GM12878 (cell line): ENCODE measurements at regions not wholly inside any gene's neighbourhood (a gene's known extent, or its start where the extent isn't known, plus 50 kb on each side); places are given as distances from the start of the nearest gene placed in this dataset.

Experiments
- ATAC-seq: fragments of 200-7000 bp; cut with Tn5 transposase; 3 replicates; pipeline ENCODE4 v1.9.1; 2020; ENCODE audit warnings: mild to moderate bottlenecking, moderate library complexity
- BruUV-seq: library from RNA; stranded (reverse); fragments of 400-500 nt; replicated peaks from 2 replicates; lab custom pipeline; 2021; lab: Mats Ljungman, UMichigan
- CTCF ChIA-PET: fragments of 300-600 bp; sonication (Branson Sonifier 250); formaldehyde crosslinking; extraction: SDS; loops from one replicate; lab custom pipeline; 2021; ENCODE audit warnings: inconsistent platforms; lab: Yijun Ruan, JAX
- POLR2A ChIA-PET: fragments of 350-600 bp; formaldehyde crosslinking; extraction: SDS; loops from one replicate; lab custom pipeline; 2021; ENCODE audit warnings: inconsistent platforms; lab: Charles Lee
- RAD21 ChIA-PET: fragments of 300-600 bp; sonication (Branson Sonifier 250); formaldehyde crosslinking; loops from one replicate; lab custom pipeline; 2023; ENCODE audit warnings: antibody characterized with exemption; ENCODE audit not compliant: unreplicated experiment; lab: Charles Lee
- SMC1A ChIA-PET: fragments of 300-600 bp; sonication (Branson Sonifier 250); formaldehyde crosslinking; loops from one replicate; lab custom pipeline; 2023; ENCODE audit not compliant: unreplicated experiment, uncharacterized antibody; lab: Charles Lee
- DNase-seq: peaks from one replicate; pipeline ENCODE4 v3.0.0-alpha.2; 2011; ENCODE audit warnings: low read depth, low spot score
- FAIRE-seq: peaks from 3 replicates; lab custom pipeline; 2011; peaks lifted over from hg19 to GRCh38; lab: Jason Lieb, UNC
- H2AFZ ChIP-seq: 2 replicates; pipeline ENCODE4 v1.6.0; 2011; ENCODE audit warnings: low read depth, low read length, control low read depth; ENCODE audit not compliant: control insufficient read depth
- H3K27ac ChIP-seq: 2 replicates; pipeline ENCODE4 v1.5.1; 2011; ENCODE audit warnings: control low read depth; ENCODE audit not compliant: control insufficient read depth, insufficient read depth
- H3K27me3 ChIP-seq, 2 experiments: replicated peaks in 1 of 2; 2 replicates each; pipeline versions ENCODE4 v1.6.0 to v1.6.1; 2011; ENCODE audit warnings: low read length in 1 of 2; ENCODE audit not compliant: control insufficient read depth in 2 of 2, insufficient read depth in 2 of 2
- H3K36me3 ChIP-seq, 2 experiments: 2 replicates each; pipeline ENCODE4 v1.5.1; 2011; ENCODE audit warnings: low read length in 1 of 2; ENCODE audit not compliant: control insufficient read depth in 2 of 2, insufficient read depth in 2 of 2
- H3K4me1 ChIP-seq: 2 replicates; pipeline ENCODE4 v1.6.1; 2011; ENCODE audit warnings: mild to moderate bottlenecking, low read length, moderate library complexity, mixed read lengths; ENCODE audit not compliant: control insufficient read depth, insufficient read depth
- H3K4me2 ChIP-seq: 2 replicates; pipeline ENCODE4 v1.6.0; 2011; ENCODE audit warnings: control low read depth; ENCODE audit not compliant: control insufficient read depth, insufficient read depth
- H3K4me3 ChIP-seq: fragments of 200-600 bp; sonication (generic); 2 replicates; pipeline ENCODE4 v1.5.1; 2016
- H3K79me2 ChIP-seq: 2 replicates; pipeline ENCODE4 v1.6.0; 2011; ENCODE audit warnings: low read length; ENCODE audit not compliant: control insufficient read depth, insufficient read depth
- H3K9ac ChIP-seq: 2 replicates; pipeline ENCODE4 v1.8.0; 2011; ENCODE audit warnings: low read length, control low read depth, mixed read lengths; ENCODE audit not compliant: control insufficient read depth, insufficient read depth
- H3K9me3 ChIP-seq: replicated peaks from 3 replicates; pipeline ENCODE4 v1.5.1; 2011; ENCODE audit warnings: mild to moderate bottlenecking, low read length; ENCODE audit not compliant: control insufficient read depth, insufficient read depth
- H4K20me1 ChIP-seq: 2 replicates; pipeline ENCODE4 v1.6.0; 2011; ENCODE audit not compliant: control insufficient read depth, insufficient read depth
- IKZF2 ChIP-seq, 2 experiments: fragments of 450-650 bp; IDR thresholded peaks; 2 replicates each; pipeline ENCODE4 v1.6.1; 2017; ENCODE audit warnings: mild to moderate bottlenecking in 2 of 2, moderate library complexity in 2 of 2
- KAT2A ChIP-seq: conservative IDR thresholded peaks from 2 replicates; pipeline ENCODE4 v1.6.1; 2011; ENCODE audit warnings: low read depth, low read length; ENCODE audit not compliant: control insufficient read depth
- POLR2A ChIP-seq: IDR thresholded peaks from 2 replicates; pipeline ENCODE4 v1.6.1; 2011; ENCODE audit warnings: low read depth, mild to moderate bottlenecking, low read length
- SMC3 ChIP-seq: IDR thresholded peaks from 2 replicates; pipeline ENCODE4 v1.6.1; 2011; ENCODE audit warnings: low read length, improper control_type of control experiment, borderline replicate concordance
- in situ Hi-C: fragments of 300-500 bp; cut with MboI; formaldehyde crosslinking; loops from 9 replicates; pipeline ENCODE4 v1.14.3; 2018; ENCODE audit warnings: mixed read lengths
- intact Hi-C: fragments of 100-400 bp; cut with micrococcal nuclease; formaldehyde crosslinking; loops from one replicate; pipeline ENCODE4 v1.14.2; 2022; ENCODE audit not compliant: unreplicated experiment
- TF ChIP-seq, protein P1 (sequence below): fragments of 450-650 bp; formaldehyde crosslinking; IDR thresholded peaks from 2 replicates; pipeline ENCODE4 v1.4.0; 2020; ENCODE audit warnings: mild to moderate bottlenecking, moderate library complexity
- TF ChIP-seq, protein P2 (sequence below): fragments of 450-650 bp; IDR thresholded peaks from 2 replicates; pipeline ENCODE4 v1.6.1; 2017; ENCODE audit warnings: mild to moderate bottlenecking, low read depth, inconsistent platforms; ENCODE audit not compliant: poor library complexity, severe bottlenecking
- TF ChIP-seq, protein P3 (sequence below): fragments of 450-650 bp; formaldehyde crosslinking; IDR thresholded peaks from 2 replicates; pipeline ENCODE4 v1.5.0; 2022; ENCODE audit warnings: mild to moderate bottlenecking, missing genetic modification characterization

DNA sequence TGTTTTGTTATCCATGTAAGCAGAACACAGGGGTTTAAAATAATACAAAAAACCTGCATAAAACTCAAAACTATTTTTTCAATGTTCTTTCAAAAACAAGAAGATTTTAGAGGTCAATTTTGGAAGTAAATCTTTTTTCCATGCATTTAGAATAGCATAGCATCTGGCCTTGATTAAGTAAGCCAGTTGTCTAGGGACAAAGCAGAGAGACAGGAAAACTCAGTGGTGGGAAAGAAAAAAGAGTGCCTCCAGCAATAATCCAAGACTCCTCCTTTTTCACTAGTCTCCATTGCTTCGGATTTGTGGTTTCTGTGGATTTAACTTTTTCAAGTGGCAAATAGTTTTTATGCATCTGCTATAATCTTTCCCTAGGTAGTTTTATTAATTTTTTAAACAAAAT is 88.9 kb downstream of the SUCNR1 start (continued):
- TF ChIP-seq, protein P1, sequence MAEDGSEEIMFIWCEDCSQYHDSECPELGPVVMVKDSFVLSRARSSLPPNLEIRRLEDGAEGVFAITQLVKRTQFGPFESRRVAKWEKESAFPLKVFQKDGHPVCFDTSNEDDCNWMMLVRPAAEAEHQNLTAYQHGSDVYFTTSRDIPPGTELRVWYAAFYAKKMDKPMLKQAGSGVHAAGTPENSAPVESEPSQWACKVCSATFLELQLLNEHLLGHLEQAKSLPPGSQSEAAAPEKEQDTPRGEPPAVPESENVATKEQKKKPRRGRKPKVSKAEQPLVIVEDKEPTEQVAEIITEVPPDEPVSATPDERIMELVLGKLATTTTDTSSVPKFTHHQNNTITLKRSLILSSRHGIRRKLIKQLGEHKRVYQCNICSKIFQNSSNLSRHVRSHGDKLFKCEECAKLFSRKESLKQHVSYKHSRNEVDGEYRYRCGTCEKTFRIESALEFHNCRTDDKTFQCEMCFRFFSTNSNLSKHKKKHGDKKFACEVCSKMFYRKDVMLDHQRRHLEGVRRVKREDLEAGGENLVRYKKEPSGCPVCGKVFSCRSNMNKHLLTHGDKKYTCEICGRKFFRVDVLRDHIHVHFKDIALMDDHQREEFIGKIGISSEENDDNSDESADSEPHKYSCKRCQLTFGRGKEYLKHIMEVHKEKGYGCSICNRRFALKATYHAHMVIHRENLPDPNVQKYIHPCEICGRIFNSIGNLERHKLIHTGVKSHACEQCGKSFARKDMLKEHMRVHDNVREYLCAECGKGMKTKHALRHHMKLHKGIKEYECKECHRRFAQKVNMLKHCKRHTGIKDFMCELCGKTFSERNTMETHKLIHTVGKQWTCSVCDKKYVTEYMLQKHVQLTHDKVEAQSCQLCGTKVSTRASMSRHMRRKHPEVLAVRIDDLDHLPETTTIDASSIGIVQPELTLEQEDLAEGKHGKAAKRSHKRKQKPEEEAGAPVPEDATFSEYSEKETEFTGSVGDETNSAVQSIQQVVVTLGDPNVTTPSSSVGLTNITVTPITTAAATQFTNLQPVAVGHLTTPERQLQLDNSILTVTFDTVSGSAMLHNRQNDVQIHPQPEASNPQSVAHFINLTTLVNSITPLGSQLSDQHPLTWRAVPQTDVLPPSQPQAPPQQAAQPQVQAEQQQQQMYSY, result no peak
- TF ChIP-seq, protein P2, sequence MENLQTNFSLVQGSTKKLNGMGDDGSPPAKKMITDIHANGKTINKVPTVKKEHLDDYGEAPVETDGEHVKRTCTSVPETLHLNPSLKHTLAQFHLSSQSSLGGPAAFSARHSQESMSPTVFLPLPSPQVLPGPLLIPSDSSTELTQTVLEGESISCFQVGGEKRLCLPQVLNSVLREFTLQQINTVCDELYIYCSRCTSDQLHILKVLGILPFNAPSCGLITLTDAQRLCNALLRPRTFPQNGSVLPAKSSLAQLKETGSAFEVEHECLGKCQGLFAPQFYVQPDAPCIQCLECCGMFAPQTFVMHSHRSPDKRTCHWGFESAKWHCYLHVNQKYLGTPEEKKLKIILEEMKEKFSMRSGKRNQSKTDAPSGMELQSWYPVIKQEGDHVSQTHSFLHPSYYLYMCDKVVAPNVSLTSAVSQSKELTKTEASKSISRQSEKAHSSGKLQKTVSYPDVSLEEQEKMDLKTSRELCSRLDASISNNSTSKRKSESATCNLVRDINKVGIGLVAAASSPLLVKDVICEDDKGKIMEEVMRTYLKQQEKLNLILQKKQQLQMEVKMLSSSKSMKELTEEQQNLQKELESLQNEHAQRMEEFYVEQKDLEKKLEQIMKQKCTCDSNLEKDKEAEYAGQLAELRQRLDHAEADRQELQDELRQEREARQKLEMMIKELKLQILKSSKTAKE, result no peak
- TF ChIP-seq SMC3 (no peak), POLR2A (no peak)

DNA sequence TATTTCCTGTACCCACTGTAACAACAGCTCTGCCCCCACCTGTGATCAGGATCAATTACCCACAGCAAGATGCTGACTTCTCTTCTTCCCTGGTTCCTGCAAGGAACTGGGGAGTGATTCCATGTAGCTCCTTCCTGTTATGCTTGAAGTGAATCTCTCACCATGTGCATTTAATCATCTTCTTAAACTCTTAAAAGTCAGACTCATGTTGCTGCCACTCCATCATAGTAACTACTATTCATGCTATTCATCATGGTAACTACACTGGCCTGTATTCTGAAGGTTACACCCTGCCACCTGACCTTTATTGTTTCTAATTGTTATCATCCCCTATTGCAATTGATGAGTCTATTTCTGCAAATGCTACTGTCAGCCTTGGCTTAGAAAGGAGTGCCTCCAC is 89.5 kb downstream of the SUCNR1 start:
- H3K79me2 ChIP-seq, result no peaks in the 10 kb centered on the region
- H3K36me3 ChIP-seq, result no peaks in the 10 kb centered on the region
- CTCF ChIA-PET, result interaction anchor here (0.6 kb wide), 1 partner anchor 121 kb away, joined by 4 read pairs; no protein-coding TSS in a partner anchor
- no peak for FAIRE-seq
- H4K20me1 ChIP-seq, result no peaks in the 10 kb centered on the region
- POLR2A ChIA-PET, result no interaction called here
- SMC1A ChIA-PET, result no interaction called here
- in situ Hi-C loops, result no loop called here
- TF ChIP-seq KAT2A (no peak), IKZF2 (IDR thresholded peaks at IDR 0.05) (no peak)
- TF ChIP-seq, protein P3, sequence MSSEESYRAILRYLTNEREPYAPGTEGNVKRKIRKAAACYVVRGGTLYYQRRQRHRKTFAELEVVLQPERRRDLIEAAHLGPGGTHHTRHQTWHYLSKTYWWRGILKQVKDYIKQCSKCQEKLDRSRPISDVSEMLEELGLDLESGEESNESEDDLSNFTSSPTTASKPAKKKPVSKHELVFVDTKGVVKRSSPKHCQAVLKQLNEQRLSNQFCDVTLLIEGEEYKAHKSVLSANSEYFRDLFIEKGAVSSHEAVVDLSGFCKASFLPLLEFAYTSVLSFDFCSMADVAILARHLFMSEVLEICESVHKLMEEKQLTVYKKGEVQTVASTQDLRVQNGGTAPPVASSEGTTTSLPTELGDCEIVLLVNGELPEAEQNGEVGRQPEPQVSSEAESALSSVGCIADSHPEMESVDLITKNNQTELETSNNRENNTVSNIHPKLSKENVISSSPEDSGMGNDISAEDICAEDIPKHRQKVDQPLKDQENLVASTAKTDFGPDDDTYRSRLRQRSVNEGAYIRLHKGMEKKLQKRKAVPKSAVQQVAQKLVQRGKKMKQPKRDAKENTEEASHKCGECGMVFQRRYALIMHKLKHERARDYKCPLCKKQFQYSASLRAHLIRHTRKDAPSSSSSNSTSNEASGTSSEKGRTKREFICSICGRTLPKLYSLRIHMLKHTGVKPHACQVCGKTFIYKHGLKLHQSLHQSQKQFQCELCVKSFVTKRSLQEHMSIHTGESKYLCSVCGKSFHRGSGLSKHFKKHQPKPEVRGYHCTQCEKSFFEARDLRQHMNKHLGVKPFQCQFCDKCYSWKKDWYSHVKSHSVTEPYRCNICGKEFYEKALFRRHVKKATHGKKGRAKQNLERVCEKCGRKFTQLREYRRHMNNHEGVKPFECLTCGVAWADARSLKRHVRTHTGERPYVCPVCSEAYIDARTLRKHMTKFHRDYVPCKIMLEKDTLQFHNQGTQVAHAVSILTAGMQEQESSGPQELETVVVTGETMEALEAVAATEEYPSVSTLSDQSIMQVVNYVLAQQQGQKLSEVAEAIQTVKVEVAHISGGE (CRISPR knock-in tag), result no peak
- TF ChIP-seq, all 136 proteins: peak for 0
- DNase-seq, result no peak
- no TSS peak for BruUV-seq
- H3K9me3 ChIP-seq, result no peaks in the 10 kb centered on the region
- H3K4me3 ChIP-seq, result no peak overlapping the region
- H3K4me2 ChIP-seq, result no peak overlapping the region
- RAD21 ChIA-PET, result no interaction called here
- H3K27ac ChIP-seq, result no peak overlapping the region
- intact Hi-C loops, result no loop called here
- H3K9ac ChIP-seq, result no peak overlapping the region
- no peaks in the 10 kb centered on the region for H3K4me1 ChIP-seq
- H2AFZ ChIP-seq, result no peak overlapping the region
- no peak for ATAC-seq
- no peaks in the 10 kb centered on the region for H3K27me3 ChIP-seq
